Ectodermal cell (in vitro differentiated cells): ENCODE measurements at regions not wholly inside any gene's neighbourhood (a gene's known extent, or its start where the extent isn't known, plus 50 kb on each side); places are given as distances from the start of the nearest gene placed in this dataset.
"Not testable (repeated sequence)": the region's sequence is repeated elsewhere in the genome, so short reads cannot be mapped to it uniquely, and the experiment has no call there.

Experiments used
- H3K27ac ChIP-seq: 2 replicates; pipeline ENCODE4 v1.7.0; 2013; ENCODE audit warnings: mild to moderate bottlenecking, low read depth, low read length; ENCODE audit not compliant: insufficient read depth, poor library complexity, severe bottlenecking
- H3K27me3 ChIP-seq: 2 replicates; pipeline ENCODE4 v1.7.0; 2013; ENCODE audit warnings: mild to moderate bottlenecking, low read length; ENCODE audit not compliant: insufficient read depth, control insufficient read depth, poor library complexity, severe bottlenecking
- H3K36me3 ChIP-seq: one replicate; pipeline ENCODE4 v1.7.0; 2013; ENCODE audit warnings: low read length; ENCODE audit not compliant: control insufficient read depth, insufficient read depth
- H3K4me1 ChIP-seq: one replicate; pipeline ENCODE4 v1.7.0; 2013; ENCODE audit warnings: low read length; ENCODE audit not compliant: control insufficient read depth, insufficient read depth
- H3K4me3 ChIP-seq: 2 replicates; pipeline ENCODE4 v1.7.0; 2013; ENCODE audit warnings: low read depth, low read length, control low read depth; ENCODE audit not compliant: insufficient read depth
- H3K9me3 ChIP-seq: 2 replicates; pipeline ENCODE4 v1.7.0; 2013; ENCODE audit warnings: mild to moderate bottlenecking, low read length, moderate library complexity; ENCODE audit not compliant: control insufficient read depth
- WGBS, 2 experiments: methylation state at CpG; one replicate each; pipeline ENCODE4 v1.1.7; 2013; ENCODE audit warnings: missing lambda C conversion rate in 2 of 2; 5-methylcytosine and 5-hydroxymethylcytosine counted together

DNA sequence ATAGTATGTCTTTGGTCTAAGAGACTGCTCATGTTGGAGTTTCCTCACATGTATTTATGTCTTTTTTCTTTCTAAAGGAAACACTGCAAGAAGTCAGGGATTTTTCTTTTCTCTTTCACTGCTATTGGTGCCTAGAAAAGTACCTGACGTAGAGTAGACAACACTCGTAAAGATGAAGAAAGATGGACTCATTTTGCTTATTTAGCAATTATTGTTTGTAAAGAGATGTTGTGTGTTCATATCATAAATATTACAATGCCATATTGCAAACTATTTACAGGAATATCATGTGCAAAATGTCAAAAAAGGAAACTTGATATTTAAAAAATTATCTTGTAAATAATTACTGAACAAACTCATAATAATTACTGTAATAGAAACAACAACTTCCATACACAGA, 2711.5 kb upstream of the PCDH20 start:
- no peaks in the 10 kb centered on the region for H3K27me3 ChIP-seq
- H3K4me3 ChIP-seq: no peak overlapping the region
- H3K27ac ChIP-seq: no peak overlapping the region
- no peaks in the 10 kb centered on the region for H3K9me3 ChIP-seq
- H3K4me1 ChIP-seq: no peaks in the 10 kb centered on the region
- no peaks in the 10 kb centered on the region for H3K36me3 ChIP-seq
- WGBS, 2 experiments: 100% methylated on average over 2 of the region's 2 CpGs; no CpG with 5 or more reads in 1 of the 2 experiments

DNA sequence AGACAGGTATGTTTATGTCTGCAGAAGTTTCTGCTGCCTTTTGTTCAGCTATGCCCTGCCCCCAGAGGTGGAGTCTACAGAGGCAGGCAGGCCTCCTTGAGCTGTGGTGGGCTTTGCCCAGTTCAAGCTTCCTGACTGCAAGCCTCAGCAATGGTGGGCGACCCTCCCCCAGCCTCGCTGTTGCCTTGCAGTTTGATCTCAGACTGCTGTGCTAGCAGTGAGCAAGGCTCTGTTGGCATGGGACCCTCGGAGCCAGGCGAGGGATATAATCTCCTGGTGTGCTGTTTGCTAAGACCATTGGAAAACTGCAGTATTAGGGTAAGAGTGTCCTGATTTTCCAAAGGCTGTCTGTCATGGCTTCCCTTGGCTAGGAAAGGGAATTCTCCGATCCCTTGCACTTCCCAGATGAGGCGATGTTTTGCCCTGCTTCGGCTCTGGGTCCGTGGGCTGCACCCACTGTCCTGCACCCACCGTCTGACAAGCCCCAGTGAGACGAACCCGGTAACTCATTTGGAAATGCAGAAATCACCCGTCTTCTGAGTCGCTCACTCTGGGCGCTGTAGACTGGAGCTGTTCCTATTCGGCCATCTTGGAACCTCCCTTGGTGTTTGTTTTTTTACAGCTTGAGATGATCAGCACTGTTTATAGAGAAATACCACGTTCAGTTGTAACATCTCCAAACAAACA, 2705.5 kb upstream of the PCDH20 start:
- H3K9me3 ChIP-seq: not testable (repeated sequence)
- 90 to 92% methylated on average over 15 to 16 of the region's 16 CpGs for WGBS, 2 experiments

DNA sequence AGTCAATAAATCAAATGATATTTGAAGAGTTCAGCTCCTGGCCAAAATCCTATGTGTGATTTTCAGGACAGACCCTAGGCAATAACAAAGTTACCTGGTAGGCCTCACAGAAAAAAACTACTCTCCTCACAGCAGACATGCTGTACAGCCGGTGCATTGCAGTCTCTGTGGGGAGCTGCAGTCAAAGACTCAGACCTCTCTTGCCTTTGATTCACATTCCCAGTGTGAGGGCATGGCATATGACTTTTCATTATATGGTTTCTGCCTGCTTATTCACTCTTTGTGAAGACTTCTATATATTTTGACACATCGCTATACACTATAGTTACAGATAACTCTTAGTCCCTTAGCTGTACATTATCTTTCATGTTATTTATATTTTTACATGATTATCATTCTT, 2684.3 kb upstream of the PCDH20 start:
- 64 to 72% methylated on average over 2 of the region's 2 CpGs for WGBS, 2 experiments
- no peaks in the 10 kb centered on the region for H3K36me3 ChIP-seq
- no peak overlapping the region for H3K4me3 ChIP-seq
- no peaks in the 10 kb centered on the region for H3K4me1 ChIP-seq
- H3K27me3 ChIP-seq: no peaks in the 10 kb centered on the region
- no peaks in the 10 kb centered on the region for H3K9me3 ChIP-seq
- no peak overlapping the region for H3K27ac ChIP-seq

More for the DNA sequence above, 2705.5 kb upstream of the PCDH20 start:
- H3K27ac ChIP-seq, H3K4me3 ChIP-seq, H3K36me3 ChIP-seq, H3K27me3 ChIP-seq, H3K4me1 ChIP-seq: not testable (repeated sequence)

DNA sequence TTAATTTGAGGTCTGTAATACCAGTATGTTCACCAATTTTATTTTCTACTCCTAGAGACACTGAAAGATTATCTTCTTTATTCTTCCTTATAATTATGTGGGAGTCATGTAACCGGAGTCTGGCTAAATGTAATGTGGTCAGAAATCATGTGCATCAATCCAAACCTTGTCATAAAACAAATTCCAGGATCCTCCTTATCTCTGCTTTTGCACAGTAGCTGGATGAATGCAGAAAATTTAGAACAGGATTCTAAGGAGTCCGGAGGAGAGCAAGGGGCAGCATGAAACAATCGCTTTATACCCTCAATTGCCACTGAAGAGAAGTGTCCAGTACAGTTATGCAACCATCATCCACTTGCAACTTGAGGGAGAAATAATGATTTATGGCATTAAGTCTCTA, 2674.7 kb upstream of the PCDH20 start:
- no peaks in the 10 kb centered on the region for H3K9me3 ChIP-seq
- H3K27ac ChIP-seq: no peak overlapping the region
- 98% methylated on average over 2 to 3 of the region's 3 CpGs for WGBS, 2 experiments
- no peaks in the 10 kb centered on the region for H3K27me3 ChIP-seq
- H3K4me3 ChIP-seq: no peak overlapping the region
- H3K36me3 ChIP-seq: no peaks in the 10 kb centered on the region
- H3K4me1 ChIP-seq: no peaks in the 10 kb centered on the region

DNA sequence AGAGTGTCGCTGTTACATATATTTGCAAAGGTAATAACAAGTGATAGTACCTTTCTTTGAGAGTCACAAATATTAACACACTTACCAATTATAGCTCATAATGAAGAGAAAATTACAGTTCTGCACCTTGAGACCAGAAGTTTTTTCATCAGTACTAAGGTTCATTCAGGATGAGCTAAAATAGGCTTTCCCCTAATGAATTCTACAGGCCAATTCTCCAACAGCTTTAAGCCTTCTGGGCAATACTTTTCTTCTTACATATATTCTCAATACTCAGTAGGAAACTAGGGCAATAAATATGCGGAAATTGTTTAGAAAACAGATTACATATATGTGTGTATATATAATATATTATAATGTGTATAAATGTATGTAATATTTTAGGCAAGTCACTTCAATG, 2672.8 kb upstream of the PCDH20 start:
- Histone ChIP-seq H3K27ac (no peak overlapping the region), H3K9me3 (no peaks in the 10 kb centered on the region), H3K27me3 (no peaks in the 10 kb centered on the region), H3K36me3 (no peaks in the 10 kb centered on the region), H3K4me1 (no peaks in the 10 kb centered on the region), H3K4me3 (no peak overlapping the region)
- WGBS, 2 experiments: 100% methylated on average over 1 of the region's 2 CpGs

DNA sequence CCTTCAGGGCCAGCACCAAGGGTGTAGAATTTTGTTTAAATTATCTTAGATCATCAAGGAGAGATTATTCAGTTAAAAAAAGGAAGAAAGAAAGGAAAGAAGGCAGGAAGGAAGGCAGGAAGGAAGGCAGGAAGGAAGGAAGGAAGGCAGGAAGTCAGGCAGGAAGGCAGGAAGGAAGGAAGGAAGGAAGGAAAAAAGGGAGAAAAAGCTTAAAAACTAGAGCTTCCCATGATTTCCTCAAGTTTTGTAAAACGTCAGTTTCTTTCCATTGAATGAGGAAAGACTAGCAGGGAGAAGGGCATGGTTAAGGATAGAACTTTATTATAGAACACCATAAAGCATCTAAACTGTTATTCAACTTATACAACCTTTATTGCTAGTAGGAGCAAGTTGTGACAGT, 2672.0 kb upstream of the PCDH20 start:
- no peak overlapping the region for H3K4me3 ChIP-seq
- no peaks in the 10 kb centered on the region for H3K4me1 ChIP-seq
- no peak overlapping the region for H3K27ac ChIP-seq
- no peaks in the 10 kb centered on the region for H3K9me3 ChIP-seq
- H3K27me3 ChIP-seq: no peaks in the 10 kb centered on the region
- 83 to 88% methylated on average over 1 of the region's 1 CpG for WGBS, 2 experiments
- H3K36me3 ChIP-seq: no peaks in the 10 kb centered on the region

DNA sequence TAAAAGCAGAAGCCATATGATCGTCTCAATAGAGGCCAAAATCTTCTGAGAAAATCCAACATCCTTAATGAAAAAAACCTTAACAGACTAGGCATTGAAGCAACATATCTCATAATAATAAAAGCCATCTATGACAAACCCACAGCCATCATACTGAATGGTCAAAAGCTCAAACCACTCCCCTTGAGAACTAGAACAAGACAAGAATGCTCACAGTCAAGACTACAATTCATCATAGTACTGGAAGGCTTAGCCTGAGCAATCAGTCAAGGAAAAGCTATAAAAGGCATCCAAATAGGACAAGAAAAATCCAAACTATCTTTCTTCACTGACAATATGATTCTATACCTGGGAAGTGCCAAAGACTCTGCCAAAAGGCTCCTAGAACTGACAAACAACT, 2668.2 kb upstream of the PCDH20 start:
- Histone ChIP-seq H3K36me3 (no peaks in the 10 kb centered on the region), H3K27me3 (no peaks in the 10 kb centered on the region), H3K4me1 (no peaks in the 10 kb centered on the region), H3K9me3 (no peaks in the 10 kb centered on the region), H3K27ac (no peak overlapping the region), H3K4me3 (no peak overlapping the region)
- WGBS, 2 experiments: 87 to 91% methylated on average over 1 of the region's 1 CpG

DNA sequence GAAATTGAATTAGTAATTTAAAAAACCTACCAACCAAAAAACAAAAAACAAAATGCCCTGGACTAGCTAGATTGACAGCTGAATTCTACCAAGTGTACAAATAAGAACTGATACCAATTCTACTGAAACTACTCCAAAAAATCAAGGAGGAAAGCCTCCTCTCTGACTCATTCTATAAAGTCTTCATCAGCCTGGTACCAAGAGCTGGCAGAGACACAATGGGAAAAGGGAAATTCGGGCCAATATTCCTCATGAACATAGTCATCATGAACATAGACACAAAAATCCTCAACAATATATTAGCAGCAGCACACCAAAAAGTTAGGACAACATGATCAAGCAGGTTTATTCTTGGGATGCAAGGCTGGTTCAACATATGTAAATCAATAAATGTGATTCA, 2667.7 kb upstream of the PCDH20 start:
- WGBS, 2 experiments: 82 to 83% methylated on average over 1 of the region's 1 CpG
- H3K36me3 ChIP-seq: no peaks in the 10 kb centered on the region
- H3K9me3 ChIP-seq: no peaks in the 10 kb centered on the region
- no peaks in the 10 kb centered on the region for H3K27me3 ChIP-seq
- H3K4me1 ChIP-seq: no peaks in the 10 kb centered on the region
- no peak overlapping the region for H3K4me3 ChIP-seq
- H3K27ac ChIP-seq: no peak overlapping the region

DNA sequence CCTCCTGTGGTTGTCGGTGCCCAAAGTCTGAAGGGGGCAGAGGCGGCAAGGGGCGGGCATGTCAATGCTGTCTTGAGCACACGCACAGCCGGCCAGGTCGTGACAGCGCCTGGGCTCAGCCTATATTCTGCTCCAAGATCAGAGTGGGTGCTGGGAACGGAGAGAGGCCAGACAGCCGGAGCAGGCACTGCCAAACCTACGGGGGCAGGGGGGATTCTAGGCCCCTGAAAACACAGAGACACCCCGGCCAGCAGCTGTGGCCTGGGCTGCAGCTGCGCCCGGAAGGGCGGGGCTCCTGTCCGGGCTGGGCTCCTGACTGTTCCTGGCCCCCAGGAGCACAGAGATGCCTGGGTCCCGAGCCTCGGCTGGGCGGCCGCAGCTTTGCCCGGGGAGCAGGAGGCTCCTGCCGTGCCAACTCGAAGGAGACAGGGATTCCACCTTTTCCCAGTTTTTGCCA, 2662.9 kb upstream of the PCDH20 start:
- Histone ChIP-seq H3K27ac (no peak overlapping the region), H3K4me3 (no peak overlapping the region), H3K9me3 (no peaks in the 10 kb centered on the region), H3K27me3 (no peaks in the 10 kb centered on the region), H3K36me3 (no peaks in the 10 kb centered on the region), H3K4me1 (no peaks in the 10 kb centered on the region)
- 93 to 96% methylated on average over 22 of the region's 22 CpGs for WGBS, 2 experiments

DNA sequence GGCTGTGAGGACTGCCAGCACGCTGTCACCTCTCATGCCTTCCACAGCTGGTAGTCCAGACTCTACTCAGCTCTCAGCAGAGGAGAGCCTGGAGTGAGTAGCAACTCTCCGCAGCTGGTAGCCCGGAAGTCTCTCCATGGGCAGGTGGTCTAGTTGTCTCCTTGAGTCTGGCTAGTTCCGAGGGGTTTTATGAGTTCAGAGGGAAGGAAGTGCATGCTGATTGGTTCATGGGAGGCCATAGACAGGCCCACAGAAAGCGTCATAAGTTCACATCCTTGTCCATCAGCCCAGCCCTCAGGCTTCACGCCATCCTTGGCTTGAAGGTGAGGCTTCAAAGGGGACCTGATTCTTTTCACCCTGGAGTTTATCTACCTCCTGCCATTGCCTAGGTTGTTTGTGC, 2662.4 kb upstream of the PCDH20 start:
- no peaks in the 10 kb centered on the region for H3K9me3 ChIP-seq

More for the DNA sequence above, 2662.4 kb upstream of the PCDH20 start:
- Histone ChIP-seq H3K4me1 (no peaks in the 10 kb centered on the region), H3K27me3 (no peaks in the 10 kb centered on the region), H3K36me3 (no peaks in the 10 kb centered on the region), H3K27ac (no peak overlapping the region), H3K4me3 (no peak overlapping the region)
- WGBS, 2 experiments: 94 to 98% methylated on average over 6 of the region's 6 CpGs
